SK-N-MC (cell line): ENCODE measurements at regions not wholly inside any gene's neighbourhood (a gene's known extent, or its start where the extent isn't known, plus 50 kb on each side); places are given as distances from the start of the nearest gene placed in this dataset.

Experiments
- EZH2 ChIP-seq: fragments of 200-600 bp; sonication (generic); IDR thresholded peaks from one replicate; pipeline ENCODE4 v1.6.1; 2017; ENCODE audit warnings: antibody characterized with exemption
- FOXP2 ChIP-seq: optimal IDR thresholded peaks from 2 replicates; pipeline ENCODE3; 2011; ENCODE audit warnings: mild to moderate bottlenecking, moderate library complexity; ENCODE audit not compliant: insufficient read depth; ENCODE audit errors: extremely low read length, control extremely low read depth
- POLR2AphosphoS5 ChIP-seq: IDR thresholded peaks from 2 replicates; pipeline ENCODE4 v1.6.1; 2012; ENCODE audit warnings: mild to moderate bottlenecking, low read depth, low read length, borderline replicate concordance

DNA sequence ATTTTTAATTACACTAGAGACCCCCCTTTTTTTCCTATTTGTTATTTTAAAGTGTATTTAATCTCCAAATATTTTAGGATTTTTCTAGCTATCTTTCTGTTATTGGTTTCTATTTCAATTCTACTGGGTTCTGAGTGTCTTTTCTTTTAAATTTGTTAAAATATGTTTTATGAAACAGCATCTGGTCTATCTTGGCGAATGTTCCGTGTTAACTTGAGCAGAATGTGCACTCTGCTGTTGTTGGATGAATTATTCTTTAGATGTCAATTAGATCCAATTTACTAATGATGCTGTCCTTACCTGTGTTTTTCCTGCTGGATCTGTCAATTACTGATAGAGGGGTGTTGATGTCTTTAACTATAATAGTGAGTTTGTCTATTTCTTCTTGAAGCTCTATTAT is 462.0 kb upstream of the CNTN3 start:
- TF ChIP-seq EZH2 (no peak), POLR2AphosphoS5 (no peak), FOXP2 (no peak)
